ENCODE measurements at regions not wholly inside any gene's neighbourhood (a gene's known extent, or its start where the extent isn't known, plus 50 kb on each side); places are given as distances from the start of the nearest gene placed in this dataset.
"Not testable (repeated sequence)": the region's sequence is repeated elsewhere in the genome, so short reads cannot be mapped to it uniquely, and the experiment has no call there.

GRCh38 chr5:15338546-15338945, 161.4 kb upstream of the FBXL7 start:
- no peak for DNase-seq

DNA sequence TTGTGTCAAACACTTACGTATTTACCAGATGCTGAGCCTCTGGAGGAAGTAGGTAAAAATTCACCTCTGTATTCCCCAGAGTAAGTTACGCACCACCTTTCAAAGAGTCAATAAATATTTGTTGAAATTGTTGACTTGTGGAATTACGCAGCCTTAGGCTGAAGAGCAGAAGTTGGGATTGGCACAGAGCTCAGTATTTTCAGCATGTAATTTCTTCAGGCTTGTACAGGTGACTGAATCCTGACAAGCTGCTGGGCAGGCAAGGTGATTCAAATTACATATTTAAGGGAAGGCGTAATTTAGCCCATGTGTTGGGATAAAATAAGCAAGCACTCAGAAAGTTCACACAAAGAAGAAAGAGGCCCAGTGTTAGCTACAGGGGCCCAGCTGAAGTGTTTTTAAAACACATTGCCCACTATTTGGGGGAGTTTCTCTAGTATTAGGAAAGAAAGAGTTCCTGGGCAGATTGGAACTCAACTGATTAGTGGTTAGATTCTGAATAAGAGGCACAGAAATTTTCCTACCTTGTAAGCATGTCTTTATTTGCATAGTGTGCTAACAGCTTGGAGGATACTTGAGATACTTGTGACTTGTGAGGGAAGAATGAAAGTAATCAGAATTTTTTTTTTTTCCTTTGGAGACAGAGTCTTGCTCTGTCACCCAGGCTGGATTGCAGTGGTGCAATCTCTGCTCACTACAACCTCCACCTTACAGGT, 165.3 kb upstream of the FBXL7 start:
- DNase-seq = no peak

DNA sequence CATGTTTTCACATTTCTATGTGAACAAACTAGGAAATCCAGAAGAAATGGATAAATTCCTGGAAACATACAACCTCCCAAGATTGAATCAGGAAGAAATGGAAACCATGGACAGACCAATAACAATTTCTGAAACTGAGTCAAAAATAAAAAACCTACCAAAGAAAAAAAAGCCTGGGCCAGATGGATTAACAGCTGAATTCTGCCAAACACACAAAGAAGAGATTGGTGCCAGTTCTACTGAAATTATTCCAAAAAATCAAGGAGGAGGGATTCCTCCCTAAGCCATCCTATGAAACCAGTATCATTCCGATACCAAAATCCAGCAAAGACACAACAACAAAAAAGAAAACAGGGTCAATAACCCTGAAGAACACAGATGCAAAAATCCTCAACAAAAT, 166.9 kb upstream of the FBXL7 start:
- no peak for DNase-seq

DNA sequence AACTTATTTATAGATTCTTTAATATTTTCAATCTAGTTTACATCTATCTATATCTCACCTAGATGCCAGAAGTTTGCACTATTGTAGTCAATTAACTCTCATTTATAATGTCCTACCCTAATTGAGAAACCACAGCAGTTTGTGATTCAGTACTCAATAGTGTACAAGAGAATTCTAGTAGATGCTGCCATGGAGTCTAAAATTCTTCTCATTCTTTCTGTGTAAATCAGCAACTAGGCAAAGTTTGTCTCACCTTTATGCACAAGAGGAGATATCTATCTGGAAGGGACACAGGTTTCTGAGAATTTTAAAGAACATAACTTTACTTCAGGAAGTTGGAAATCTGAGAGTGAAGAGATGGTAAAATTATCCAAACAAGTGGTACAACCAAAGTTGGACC, 173.0 kb upstream of the FBXL7 start:
- no peak for DNase-seq

DNA sequence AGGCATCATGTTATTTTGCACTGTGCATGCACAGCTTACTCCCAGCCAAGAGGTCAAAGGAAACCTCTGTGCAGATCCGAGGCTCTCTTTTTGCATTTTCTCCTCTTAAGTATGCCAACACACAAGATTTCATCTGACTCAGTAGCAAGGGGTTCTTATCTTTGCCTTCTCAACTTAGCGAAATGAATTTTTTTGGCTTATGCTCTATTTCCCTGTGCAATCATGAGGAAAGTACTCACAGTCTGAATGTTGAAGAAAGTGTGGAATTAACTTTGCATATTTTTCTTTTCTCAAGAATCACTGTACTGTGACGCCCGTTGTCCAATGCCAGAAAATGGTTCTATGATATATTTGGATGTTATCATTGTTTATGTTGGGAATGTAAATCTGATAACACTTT, 173.5 kb upstream of the FBXL7 start:
- DNase-seq = no peak

- DNase-seq = no peak
Observed at GRCh38 chr5:15322421-15322820, 177.6 kb upstream of the FBXL7 start.

DNA sequence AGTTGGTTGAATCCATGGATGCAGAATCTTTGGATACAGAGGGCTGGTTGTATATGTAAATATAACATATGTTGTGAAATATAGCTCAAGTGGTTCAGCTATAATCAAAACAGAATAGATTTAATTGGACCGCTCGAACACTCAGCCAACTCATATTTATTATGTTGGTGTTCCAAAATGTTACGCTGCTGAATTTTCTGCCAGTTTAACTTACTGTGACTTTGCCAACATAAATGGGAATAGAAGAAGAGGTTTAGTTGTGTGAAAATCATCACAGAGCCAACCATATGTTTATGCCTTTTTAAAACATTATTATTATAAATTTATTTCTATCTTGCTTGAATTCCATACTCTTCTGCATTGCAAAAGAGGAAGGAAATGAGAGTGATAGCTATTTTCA, 178.2 kb upstream of the FBXL7 start:
- DNase-seq = no peak

DNA sequence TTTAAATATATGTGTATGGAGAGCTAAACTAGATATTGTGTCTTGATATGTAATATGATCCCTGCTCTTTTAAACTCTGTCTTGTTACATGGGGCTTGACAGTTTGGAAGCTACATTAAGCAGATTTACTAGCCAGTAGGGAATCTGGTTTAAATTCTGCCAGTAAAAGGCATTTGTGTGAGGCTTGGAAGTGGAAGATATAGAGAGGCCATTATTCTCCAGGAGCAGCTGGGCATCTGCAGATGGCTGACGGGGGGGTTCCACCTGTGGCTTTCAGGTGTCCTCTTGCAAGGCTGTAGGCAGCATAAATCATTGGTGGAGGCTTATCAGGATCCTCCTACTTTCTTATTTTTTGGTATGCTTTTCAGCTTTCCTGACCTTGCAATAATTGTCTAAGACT, 179.1 kb upstream of the FBXL7 start:
- DNase-seq = peak in 29 of 51 donors; percentile 0 to 65 (median 27)

DNA sequence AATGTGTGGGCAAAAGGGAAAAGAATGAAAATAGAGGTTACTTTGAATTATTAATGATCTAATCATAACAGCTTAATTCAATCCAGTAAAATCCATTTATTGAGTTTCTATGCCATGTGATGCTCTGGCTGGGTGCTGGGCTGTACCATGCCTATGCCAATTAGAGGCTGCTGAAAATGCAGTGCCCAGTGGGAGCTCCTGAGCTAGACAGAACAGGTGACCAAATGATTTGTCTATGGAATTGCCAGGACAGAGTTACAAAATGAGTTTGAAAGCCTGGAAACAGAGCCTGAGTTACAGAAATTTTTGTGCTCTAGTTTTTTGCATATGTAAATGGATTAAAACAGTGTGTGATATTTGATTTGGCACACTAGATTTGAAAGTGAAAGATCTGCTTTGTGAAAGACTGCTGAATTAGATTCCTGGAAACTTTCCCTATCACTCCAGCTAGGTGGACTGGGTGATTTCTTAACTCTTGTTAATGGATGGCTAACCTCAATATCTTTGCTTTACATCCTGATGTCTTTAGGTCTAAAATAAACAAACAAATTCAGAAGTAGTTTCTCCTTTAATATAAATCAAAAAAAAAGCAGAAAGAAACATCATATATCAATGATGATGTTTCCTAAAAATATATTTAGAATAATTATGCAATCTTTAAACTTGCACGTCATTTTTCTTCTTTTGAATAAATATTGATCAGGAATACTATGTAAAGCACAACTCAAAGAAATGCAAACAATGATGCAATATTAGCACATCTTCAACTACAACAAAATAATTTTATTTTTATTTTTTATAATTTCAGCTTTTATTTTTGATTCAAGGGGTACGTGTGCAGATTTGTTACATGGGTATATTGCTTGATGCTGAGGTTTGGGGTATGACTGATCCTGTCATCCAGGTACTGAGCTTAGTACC, 194.8 kb upstream of the FBXL7 start:
- no peak for DNase-seq

- DNase-seq = no peak
Observed at GRCh38 chr5:15304066-15304731, 195.8 kb upstream of the FBXL7 start.

DNA sequence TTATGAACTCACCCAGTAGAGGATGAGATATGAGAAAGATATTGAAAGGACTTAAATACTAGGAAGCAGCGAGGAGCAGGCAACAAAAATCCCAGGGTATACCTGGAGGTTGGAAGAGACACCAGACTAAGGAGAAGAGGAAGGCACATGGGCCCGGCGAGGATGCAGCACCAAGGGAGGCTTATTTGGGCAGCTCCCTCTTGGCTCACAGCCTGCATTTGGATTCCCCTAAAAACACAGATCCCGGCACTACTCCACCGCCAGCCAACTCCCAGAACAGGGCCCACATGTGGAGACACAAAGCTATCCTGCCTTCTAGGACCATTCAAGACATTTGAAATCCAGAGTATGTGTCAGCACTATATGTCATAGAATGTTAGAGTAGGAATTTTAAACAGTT, 199.8 kb upstream of the FBXL7 start:
- DNase-seq = no peak

- no peak for DNase-seq
Observed at GRCh38 chr5:15290953-15291352, 209.0 kb upstream of the FBXL7 start.

DNA sequence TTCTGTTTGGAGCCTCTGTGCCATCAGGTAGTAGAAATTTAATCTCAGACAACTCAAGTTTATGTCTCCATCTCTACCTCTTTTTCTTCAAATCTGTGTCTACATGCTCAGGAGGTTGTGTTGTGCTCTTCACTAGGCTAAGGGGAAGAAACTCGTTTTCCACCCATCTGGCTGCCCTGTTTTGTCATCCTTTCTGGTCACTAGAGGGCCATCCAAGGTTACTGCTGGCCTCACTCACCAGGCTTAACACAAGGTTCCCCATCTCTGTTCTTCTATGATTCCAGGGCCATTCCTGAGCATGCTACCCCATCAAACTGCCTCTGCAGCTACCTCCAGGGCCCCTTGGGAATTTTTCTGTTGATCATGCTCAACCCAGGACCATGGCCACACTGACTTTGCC, 213.3 kb upstream of the FBXL7 start:
- DNase-seq = peak in 16 of 51 donors; percentile 2 to 45 (median 20)

DNA sequence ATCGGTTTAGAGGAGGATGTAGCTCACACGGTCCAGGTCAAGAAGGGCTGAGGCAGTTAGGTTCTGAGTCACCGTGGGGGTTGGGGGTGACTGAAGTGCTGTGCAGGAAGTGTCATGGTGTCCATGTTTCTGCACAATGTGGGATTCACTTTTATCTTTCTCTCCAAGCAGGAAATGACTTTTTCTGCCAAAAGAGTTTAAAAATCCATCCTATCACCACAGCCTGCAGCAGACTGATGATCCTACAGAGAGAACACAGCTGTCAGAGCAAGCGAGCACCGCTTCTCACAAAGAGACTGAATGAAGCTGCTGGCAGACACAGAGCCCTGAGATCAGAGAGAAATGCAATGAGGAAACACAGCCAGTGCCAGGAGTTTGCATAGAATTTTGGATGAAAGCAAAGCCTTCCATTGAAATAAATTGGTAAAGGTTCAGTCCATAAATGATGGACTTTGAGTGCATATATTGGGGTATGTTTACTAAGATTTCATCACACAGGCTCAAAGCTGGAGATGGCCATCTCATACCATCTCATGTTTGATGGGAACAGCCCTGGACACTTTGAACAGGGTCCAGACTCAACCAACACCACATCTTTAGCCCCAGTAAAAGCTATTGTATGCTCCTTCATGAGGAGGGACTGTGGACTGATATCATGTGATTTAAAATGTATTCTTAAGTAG, 213.9 kb upstream of the FBXL7 start:
- peak in 5 of 51 donors; percentile 4 to 28 (median 12) for DNase-seq

DNA sequence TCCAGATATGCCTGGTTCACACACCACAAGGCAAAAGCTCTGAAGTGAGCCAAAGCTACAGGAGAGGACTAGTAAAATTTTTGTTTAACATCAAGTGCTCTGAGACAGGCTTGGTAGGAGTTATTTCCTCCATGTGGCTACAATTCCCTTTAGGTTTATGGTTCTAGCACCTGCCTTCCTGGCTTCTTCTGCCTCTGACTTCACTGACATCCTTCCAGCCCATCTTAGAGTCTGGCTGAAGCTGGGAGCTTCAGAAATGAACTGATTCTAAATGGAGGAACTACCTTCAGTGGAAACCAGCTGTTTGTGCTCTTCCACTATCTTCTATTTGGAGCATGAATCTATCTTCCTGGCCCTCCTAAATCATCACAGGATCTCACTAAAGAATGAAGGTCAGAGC, 215.3 kb upstream of the FBXL7 start:
- DNase-seq = no peak

DNA sequence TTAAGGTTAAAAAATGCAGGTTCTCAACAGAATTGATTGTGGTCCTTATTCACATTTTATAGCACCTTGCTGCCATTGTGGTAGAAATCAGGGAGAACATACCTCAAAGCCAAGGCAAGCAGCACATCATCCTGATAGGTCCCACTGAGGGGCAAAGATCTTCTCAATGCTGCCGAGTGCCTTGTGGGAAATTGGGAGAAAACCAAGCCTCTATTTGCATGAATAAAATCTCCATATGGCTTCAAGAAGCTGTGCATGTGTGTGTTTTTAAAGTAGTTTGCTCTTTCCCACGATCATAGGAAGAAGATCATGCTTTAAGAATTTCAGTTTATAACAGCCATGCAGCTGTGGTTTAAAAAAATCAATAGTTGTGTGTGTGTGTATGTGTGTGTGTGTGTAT, 216.9 kb upstream of the FBXL7 start:
- no peak for DNase-seq

- DNase-seq = no peak
Observed at GRCh38 chr5:15282611-15283010, 217.4 kb upstream of the FBXL7 start.

DNA sequence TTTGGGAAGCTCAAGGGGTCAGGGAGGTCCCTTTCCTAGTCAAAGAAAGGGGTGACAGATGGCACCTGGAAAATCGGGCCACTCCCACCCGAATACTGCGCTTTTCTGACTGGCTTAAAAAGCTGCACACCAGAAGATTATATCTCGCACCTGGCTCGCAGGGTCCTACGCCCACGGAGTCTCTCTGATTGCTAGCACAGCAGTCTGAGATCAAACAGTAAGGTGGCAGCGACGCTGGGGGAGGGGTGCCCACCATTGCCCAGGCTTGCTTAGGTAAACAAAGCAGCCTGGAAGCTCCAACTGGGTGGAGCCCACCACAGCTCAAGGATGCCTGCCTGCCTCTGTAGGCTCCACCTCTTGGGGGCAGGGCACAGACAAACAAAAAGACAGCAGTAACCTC, 228.4 kb upstream of the FBXL7 start:
- DNase-seq = not testable (repeated sequence)

- DNase-seq = no peak
Observed at GRCh38 chr5:15267966-15268365, 232.0 kb upstream of the FBXL7 start.

DNA sequence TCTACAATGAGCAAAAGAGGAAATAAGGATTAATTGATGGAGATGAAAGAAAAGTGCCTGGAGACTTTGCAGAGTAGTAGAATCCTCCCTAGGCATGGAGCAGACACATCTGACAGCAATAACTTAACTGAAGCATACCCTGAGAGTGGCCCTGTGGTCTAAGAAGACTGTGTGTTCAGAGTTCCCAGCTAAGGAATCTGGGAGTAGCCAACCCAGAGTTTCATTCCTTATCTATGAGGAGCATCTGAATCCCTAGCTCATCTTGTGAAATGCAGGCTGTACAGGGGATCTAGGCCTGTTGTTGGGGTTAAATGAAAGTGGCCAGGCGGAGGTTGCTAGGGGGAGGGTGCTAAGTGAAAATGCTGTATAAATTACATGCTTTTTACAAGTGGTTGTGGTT, 233.1 kb upstream of the FBXL7 start:
- DNase-seq = no peak

GRCh38 chr5:15266229-15266628, 233.8 kb upstream of the FBXL7 start:
- DNase-seq = no peak

DNA sequence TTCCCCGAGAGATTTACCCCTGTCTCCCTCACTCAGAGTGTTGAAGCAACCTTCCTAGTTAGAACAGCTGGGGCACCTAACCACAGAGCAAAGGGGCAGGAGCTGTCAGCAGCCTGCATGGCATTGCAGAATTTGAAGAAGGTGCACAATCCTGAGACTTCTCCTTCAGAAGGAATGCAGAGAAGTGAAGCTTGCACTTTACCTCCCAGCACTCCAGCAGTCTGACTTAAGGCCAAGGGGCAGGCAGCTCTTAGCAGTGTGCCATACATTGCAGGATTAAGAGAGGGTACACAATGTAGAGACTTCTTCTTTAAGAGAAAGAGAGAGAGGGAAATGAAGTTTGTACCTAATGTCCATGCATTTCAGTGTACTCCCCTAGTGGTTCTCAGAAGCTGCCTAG, 236.0 kb upstream of the FBXL7 start:
- no peak for DNase-seq
